GM23338 (cell line): ENCODE measurements at regions not wholly inside any gene's neighbourhood (a gene's known extent, or its start where the extent isn't known, plus 50 kb on each side); places are given as distances from the start of the nearest gene placed in this dataset.

Experiments used
- EZH2phosphoT487 ChIP-seq: fragments of 200-600 bp; sonication (generic); IDR thresholded peaks from one replicate; pipeline ENCODE4 v1.8.1; 2018; ENCODE audit warnings: antibody characterized with exemption; ENCODE audit not compliant: unreplicated experiment
- POLR2AphosphoS5 ChIP-seq: IDR thresholded peaks from 2 replicates; pipeline ENCODE4 v1.6.1; 2016; ENCODE audit warnings: antibody characterized with exemption, low read depth
- TF ChIP-seq, protein P1 (sequence below), 2 experiments: fragments of 200-600 bp in 1 of 2; sonication (generic) in 1 of 2; conservative IDR thresholded peaks; 2 replicates each; pipeline versions ENCODE4 v1.5.1 to v1.6.1; 2016 to 2017; ENCODE audit warnings: antibody characterized with exemption in 2 of 2, low read depth in 2 of 2, mild to moderate bottlenecking in 2 of 2, moderate library complexity in 1 of 2
- TF ChIP-seq, protein P2 (sequence below): IDR thresholded peaks from one replicate; pipeline ENCODE4 v1.6.1; 2018; ENCODE audit warnings: antibody characterized with exemption; ENCODE audit not compliant: unreplicated experiment

DNA sequence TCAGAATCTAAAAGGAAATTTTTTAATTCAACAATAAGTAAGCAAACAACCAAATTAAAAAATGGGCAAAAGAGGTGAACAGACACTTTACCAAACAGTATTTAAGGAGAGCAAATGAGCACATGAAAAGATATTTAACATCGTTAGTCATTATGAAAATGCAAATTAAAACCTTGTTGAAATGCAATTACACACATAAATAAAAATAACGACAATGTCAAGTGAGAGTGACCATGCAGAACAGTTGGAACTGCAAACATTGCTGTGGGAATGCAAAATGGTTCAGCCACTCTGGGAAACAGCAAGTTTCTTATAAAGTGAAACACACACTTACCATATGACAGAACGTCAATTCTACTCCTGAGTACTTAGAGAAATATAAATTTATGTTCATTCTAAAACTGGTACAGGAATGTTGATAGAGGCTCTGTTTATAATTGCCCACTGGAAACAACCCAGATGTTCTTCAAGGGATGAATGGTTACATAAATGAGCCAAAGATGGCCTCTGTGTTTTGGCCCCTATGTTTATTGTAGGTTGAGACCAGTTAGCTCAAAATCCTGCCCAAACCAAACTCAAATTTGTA, 678.1 kb downstream of the UQCRFS1 start:
- TF ChIP-seq POLR2AphosphoS5 = no peak
- no peak for TF ChIP-seq EZH2phosphoT487
- TF ChIP-seq, protein P1, sequence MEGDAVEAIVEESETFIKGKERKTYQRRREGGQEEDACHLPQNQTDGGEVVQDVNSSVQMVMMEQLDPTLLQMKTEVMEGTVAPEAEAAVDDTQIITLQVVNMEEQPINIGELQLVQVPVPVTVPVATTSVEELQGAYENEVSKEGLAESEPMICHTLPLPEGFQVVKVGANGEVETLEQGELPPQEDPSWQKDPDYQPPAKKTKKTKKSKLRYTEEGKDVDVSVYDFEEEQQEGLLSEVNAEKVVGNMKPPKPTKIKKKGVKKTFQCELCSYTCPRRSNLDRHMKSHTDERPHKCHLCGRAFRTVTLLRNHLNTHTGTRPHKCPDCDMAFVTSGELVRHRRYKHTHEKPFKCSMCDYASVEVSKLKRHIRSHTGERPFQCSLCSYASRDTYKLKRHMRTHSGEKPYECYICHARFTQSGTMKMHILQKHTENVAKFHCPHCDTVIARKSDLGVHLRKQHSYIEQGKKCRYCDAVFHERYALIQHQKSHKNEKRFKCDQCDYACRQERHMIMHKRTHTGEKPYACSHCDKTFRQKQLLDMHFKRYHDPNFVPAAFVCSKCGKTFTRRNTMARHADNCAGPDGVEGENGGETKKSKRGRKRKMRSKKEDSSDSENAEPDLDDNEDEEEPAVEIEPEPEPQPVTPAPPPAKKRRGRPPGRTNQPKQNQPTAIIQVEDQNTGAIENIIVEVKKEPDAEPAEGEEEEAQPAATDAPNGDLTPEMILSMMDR (conservative IDR thresholded peaks at IDR 0.05; ENCODE audit: low read depth in 2 of 2) = no peak
- TF ChIP-seq, protein P2, sequence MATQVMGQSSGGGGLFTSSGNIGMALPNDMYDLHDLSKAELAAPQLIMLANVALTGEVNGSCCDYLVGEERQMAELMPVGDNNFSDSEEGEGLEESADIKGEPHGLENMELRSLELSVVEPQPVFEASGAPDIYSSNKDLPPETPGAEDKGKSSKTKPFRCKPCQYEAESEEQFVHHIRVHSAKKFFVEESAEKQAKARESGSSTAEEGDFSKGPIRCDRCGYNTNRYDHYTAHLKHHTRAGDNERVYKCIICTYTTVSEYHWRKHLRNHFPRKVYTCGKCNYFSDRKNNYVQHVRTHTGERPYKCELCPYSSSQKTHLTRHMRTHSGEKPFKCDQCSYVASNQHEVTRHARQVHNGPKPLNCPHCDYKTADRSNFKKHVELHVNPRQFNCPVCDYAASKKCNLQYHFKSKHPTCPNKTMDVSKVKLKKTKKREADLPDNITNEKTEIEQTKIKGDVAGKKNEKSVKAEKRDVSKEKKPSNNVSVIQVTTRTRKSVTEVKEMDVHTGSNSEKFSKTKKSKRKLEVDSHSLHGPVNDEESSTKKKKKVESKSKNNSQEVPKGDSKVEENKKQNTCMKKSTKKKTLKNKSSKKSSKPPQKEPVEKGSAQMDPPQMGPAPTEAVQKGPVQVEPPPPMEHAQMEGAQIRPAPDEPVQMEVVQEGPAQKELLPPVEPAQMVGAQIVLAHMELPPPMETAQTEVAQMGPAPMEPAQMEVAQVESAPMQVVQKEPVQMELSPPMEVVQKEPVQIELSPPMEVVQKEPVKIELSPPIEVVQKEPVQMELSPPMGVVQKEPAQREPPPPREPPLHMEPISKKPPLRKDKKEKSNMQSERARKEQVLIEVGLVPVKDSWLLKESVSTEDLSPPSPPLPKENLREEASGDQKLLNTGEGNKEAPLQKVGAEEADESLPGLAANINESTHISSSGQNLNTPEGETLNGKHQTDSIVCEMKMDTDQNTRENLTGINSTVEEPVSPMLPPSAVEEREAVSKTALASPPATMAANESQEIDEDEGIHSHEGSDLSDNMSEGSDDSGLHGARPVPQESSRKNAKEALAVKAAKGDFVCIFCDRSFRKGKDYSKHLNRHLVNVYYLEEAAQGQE = no peak
